ENCODE measurements at regions not wholly inside any gene's neighbourhood (a gene's known extent, or its start where the extent isn't known, plus 50 kb on each side); places are given as distances from the start of the nearest gene placed in this dataset.

- Mint-ChIP-seq H3K9me3 (peaks cover 0 to 16% (median 4%) of the 10 kb centered on the region in 7 donors), H3K36me3 (no peaks in the 10 kb centered on the region), H3K27ac (no peak overlapping the region), H3K4me1 (no peaks in the 10 kb centered on the region), H3K4me3 (no peak overlapping the region), H3K27me3 (no peaks in the 10 kb centered on the region)
- ATAC-seq (ENCODE audit: low read depth in 2 of 2) (no peak), DNase-seq (no peak)
- Histone ChIP-seq H3K4me1 (ENCODE audit: control insufficient read depth, insufficient read depth, low read length, poor library complexity, severe bottlenecking) (no peaks in the 10 kb centered on the region), H3K27ac (ENCODE audit: insufficient read depth, low read length, poor library complexity, severe bottlenecking) (no peak overlapping the region), H3K27me3 (ENCODE audit: control insufficient read depth, insufficient read depth, low read length) (no peaks in the 10 kb centered on the region), H3K4me3 (ENCODE audit: low read depth, low read length) (no peak overlapping the region), H3K36me3 (ENCODE audit: control insufficient read depth, insufficient read depth, low read length) (no peaks in the 10 kb centered on the region), H3K9me3 (ENCODE audit: control insufficient read depth in 2 of 2, low read length in 2 of 2) (peaks cover 0 to 5% of the 10 kb centered on the region in 2 experiments)
Measured at GRCh38 chr11:36877149-36877548, 279.1 kb upstream of the RAG2 start.

- no peaks in the 10 kb centered on the region for H3K36me3 Mint-ChIP-seq
- Histone ChIP-seq H3K4me3 (ENCODE audit: low read depth, low read length) (no peak overlapping the region), H3K9me3 (ENCODE audit: control insufficient read depth in 2 of 2, low read length in 2 of 2) (peaks cover 0 to 5% of the 10 kb centered on the region in 2 experiments), H3K27ac (ENCODE audit: insufficient read depth, low read length, poor library complexity, severe bottlenecking) (no peak overlapping the region), H3K36me3 (ENCODE audit: control insufficient read depth, insufficient read depth, low read length) (no peaks in the 10 kb centered on the region), H3K27me3 (ENCODE audit: control insufficient read depth, insufficient read depth, low read length) (no peaks in the 10 kb centered on the region), H3K4me1 (ENCODE audit: control insufficient read depth, insufficient read depth, low read length, poor library complexity, severe bottlenecking) (no peaks in the 10 kb centered on the region)
- H3K4me1 Mint-ChIP-seq, result no peaks in the 10 kb centered on the region
- ATAC-seq (ENCODE audit: low read depth in 2 of 2) (no peak), DNase-seq (no peak)
- peaks cover 0 to 16% (median 3%) of the 10 kb centered on the region in 7 donors for H3K9me3 Mint-ChIP-seq
- H3K27me3 Mint-ChIP-seq, result no peaks in the 10 kb centered on the region
- H3K27ac Mint-ChIP-seq, result no peak overlapping the region
- H3K4me3 Mint-ChIP-seq, result no peak overlapping the region
Measured at GRCh38 chr11:36876266-36876665, 278.2 kb upstream of the RAG2 start.

DNA sequence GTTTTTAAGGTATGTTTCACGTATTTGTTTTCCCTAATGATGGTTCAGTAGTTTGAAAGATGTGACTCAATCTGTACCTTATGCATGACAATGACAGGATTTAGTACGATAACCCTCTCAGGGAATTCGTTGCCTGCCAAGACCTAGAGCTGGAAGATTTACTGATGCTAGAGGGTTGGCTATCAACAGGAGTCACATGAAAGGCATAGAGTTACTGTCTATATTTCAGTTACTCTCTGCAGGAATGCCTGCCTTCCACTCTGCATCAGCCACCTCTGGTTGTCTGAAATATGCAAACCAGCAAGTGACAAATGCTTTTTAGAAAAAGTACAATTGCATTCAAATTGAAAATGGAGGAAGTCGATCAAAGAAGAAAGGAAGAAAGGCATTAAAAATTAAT is 276.3 kb upstream of the RAG2 start:
- Histone ChIP-seq H3K4me3 (ENCODE audit: low read depth, low read length) (no peak overlapping the region), H3K27ac (ENCODE audit: insufficient read depth, low read length, poor library complexity, severe bottlenecking) (no peak overlapping the region), H3K4me1 (ENCODE audit: control insufficient read depth, insufficient read depth, low read length, poor library complexity, severe bottlenecking) (no peaks in the 10 kb centered on the region), H3K36me3 (ENCODE audit: control insufficient read depth, insufficient read depth, low read length) (no peaks in the 10 kb centered on the region), H3K27me3 (ENCODE audit: control insufficient read depth, insufficient read depth, low read length) (no peaks in the 10 kb centered on the region), H3K9me3 (ENCODE audit: control insufficient read depth in 2 of 2, low read length in 2 of 2) (no peaks in the 10 kb centered on the region)
- H3K9me3 Mint-ChIP-seq, result peaks cover 0 to 5% (median 1%) of the 10 kb centered on the region in 7 donors
- no peak overlapping the region for H3K4me3 Mint-ChIP-seq
- H3K27me3 Mint-ChIP-seq, result no peaks in the 10 kb centered on the region
- no peaks in the 10 kb centered on the region for H3K36me3 Mint-ChIP-seq
- no peaks in the 10 kb centered on the region for H3K4me1 Mint-ChIP-seq
- no peak for ATAC-seq (ENCODE audit: low read depth in 2 of 2)
- no peak overlapping the region for H3K27ac Mint-ChIP-seq
- DNase-seq, result no peak

DNA sequence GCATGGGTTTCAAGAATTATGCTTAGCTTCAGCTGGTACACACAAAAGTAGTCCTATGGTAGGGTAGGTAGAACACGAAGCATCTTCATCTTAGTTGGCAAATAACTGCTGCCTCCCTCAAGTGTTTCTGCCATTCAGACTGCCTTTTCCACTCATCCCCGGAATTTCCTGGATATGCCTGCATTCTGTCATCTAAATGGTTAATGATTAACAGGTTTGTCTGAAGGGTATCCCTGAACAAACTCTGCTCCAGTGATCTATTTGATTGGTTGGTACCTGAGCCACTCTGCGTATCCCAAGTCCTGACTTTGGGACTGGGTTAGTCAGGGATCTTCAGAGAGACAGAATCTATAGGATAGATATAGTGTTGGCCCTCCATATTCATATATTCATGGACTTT is 272.3 kb upstream of the RAG2 start:
- ATAC-seq (ENCODE audit: low read depth in 2 of 2), result no peak
- no peaks in the 10 kb centered on the region for H3K27me3 Mint-ChIP-seq
- no peak overlapping the region for H3K4me3 Mint-ChIP-seq
- H3K9me3 Mint-ChIP-seq, result peaks cover 0 to 7% (median 3%) of the 10 kb centered on the region in 7 donors
- no peaks in the 10 kb centered on the region for H3K36me3 Mint-ChIP-seq
- no peaks in the 10 kb centered on the region for H3K9me3 ChIP-seq (ENCODE audit: control insufficient read depth in 2 of 2, low read length in 2 of 2)
- DNase-seq, result no peak
- no peaks in the 10 kb centered on the region for H3K4me1 Mint-ChIP-seq
- H3K27ac ChIP-seq (ENCODE audit: insufficient read depth, low read length, poor library complexity, severe bottlenecking), result no peak overlapping the region
- no peaks in the 10 kb centered on the region for H3K4me1 ChIP-seq (ENCODE audit: control insufficient read depth, insufficient read depth, low read length, poor library complexity, severe bottlenecking)
- H3K27ac Mint-ChIP-seq, result no peak overlapping the region
- H3K4me3 ChIP-seq (ENCODE audit: low read depth, low read length), result no peak overlapping the region
- no peaks in the 10 kb centered on the region for H3K27me3 ChIP-seq (ENCODE audit: control insufficient read depth, insufficient read depth, low read length)
- H3K36me3 ChIP-seq (ENCODE audit: control insufficient read depth, insufficient read depth, low read length), result no peaks in the 10 kb centered on the region

GRCh38 chr11:36868380-36868779 is 270.3 kb upstream of the RAG2 start:
- Histone ChIP-seq H3K4me1 (ENCODE audit: control insufficient read depth, insufficient read depth, low read length, poor library complexity, severe bottlenecking) (no peaks in the 10 kb centered on the region), H3K4me3 (ENCODE audit: low read depth, low read length) (no peak overlapping the region), H3K27ac (ENCODE audit: insufficient read depth, low read length, poor library complexity, severe bottlenecking) (no peak overlapping the region), H3K9me3 (ENCODE audit: control insufficient read depth in 2 of 2, low read length in 2 of 2) (no peaks in the 10 kb centered on the region), H3K36me3 (ENCODE audit: control insufficient read depth, insufficient read depth, low read length) (no peaks in the 10 kb centered on the region), H3K27me3 (ENCODE audit: control insufficient read depth, insufficient read depth, low read length) (no peaks in the 10 kb centered on the region)
- Mint-ChIP-seq H3K4me3 (no peak overlapping the region), H3K36me3 (no peaks in the 10 kb centered on the region), H3K27ac (no peak overlapping the region), H3K4me1 (no peaks in the 10 kb centered on the region), H3K9me3 (peaks cover 0 to 7% (median 3%) of the 10 kb centered on the region in 7 donors), H3K27me3 (no peaks in the 10 kb centered on the region)
- DNase-seq (no peak), ATAC-seq (ENCODE audit: low read depth in 2 of 2) (no peak)

DNA sequence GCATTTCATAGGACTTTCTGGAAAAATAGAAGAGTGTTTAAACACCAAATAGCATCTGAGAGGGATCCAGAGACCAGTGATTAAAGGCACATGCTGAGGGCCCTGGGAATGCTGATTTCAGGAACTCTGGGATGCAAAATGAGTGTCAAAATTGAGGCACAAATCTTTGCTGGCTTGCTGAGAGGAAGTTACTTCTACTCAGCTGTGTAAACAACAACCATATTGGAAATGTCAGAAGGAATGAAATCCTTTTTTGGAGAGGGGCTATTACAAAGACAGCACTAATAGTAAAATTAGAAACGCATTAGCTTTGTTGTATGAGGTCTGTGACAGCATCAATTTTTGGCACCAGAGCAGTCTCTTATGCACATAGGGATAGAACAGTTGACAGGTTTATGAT is 267.8 kb upstream of the RAG2 start:
- Histone ChIP-seq H3K27me3 (ENCODE audit: control insufficient read depth, insufficient read depth, low read length) (no peaks in the 10 kb centered on the region), H3K36me3 (ENCODE audit: control insufficient read depth, insufficient read depth, low read length) (no peaks in the 10 kb centered on the region), H3K27ac (ENCODE audit: insufficient read depth, low read length, poor library complexity, severe bottlenecking) (no peak overlapping the region), H3K4me1 (ENCODE audit: control insufficient read depth, insufficient read depth, low read length, poor library complexity, severe bottlenecking) (no peaks in the 10 kb centered on the region), H3K9me3 (ENCODE audit: control insufficient read depth in 2 of 2, low read length in 2 of 2) (no peaks in the 10 kb centered on the region), H3K4me3 (ENCODE audit: low read depth, low read length) (no peak overlapping the region)
- H3K36me3 Mint-ChIP-seq, result no peaks in the 10 kb centered on the region
- DNase-seq, result no peak
- H3K9me3 Mint-ChIP-seq, result peaks cover 0 to 11% (median 3%) of the 10 kb centered on the region in 7 donors
- H3K4me1 Mint-ChIP-seq, result no peaks in the 10 kb centered on the region
- H3K27me3 Mint-ChIP-seq, result no peaks in the 10 kb centered on the region
- ATAC-seq (ENCODE audit: low read depth in 2 of 2), result no peak
- no peak overlapping the region for H3K4me3 Mint-ChIP-seq
- no peak overlapping the region for H3K27ac Mint-ChIP-seq

- no peaks in the 10 kb centered on the region for H3K4me1 Mint-ChIP-seq
Measured at GRCh38 chr11:36854875-36855274, 256.8 kb upstream of the RAG2 start.

DNA sequence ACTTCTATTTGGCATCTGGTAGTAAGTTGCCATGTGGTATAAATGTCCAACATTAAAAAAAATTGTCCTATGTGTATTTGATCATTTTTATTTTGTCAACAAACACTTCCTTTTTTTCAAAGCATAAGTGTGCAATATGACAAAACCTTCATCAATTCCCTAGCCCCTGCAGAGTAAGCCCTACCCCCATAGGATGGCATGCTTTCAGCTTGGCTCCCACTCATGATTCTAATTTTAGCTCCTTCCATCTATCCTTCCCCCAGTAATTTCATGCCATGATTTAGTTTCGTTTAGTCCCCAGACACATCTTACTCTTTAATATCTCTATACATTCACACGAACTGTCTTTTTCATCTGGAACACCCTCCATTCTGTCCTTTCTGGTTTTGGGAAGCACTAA is 250.6 kb upstream of the RAG2 start:
- Histone ChIP-seq H3K27me3 (ENCODE audit: control insufficient read depth, insufficient read depth, low read length) (no peaks in the 10 kb centered on the region), H3K27ac (ENCODE audit: insufficient read depth, low read length, poor library complexity, severe bottlenecking) (no peak overlapping the region), H3K4me3 (ENCODE audit: low read depth, low read length) (no peak overlapping the region), H3K4me1 (ENCODE audit: control insufficient read depth, insufficient read depth, low read length, poor library complexity, severe bottlenecking) (no peaks in the 10 kb centered on the region), H3K9me3 (ENCODE audit: control insufficient read depth in 2 of 2, low read length in 2 of 2) (no peaks in the 10 kb centered on the region), H3K36me3 (ENCODE audit: control insufficient read depth, insufficient read depth, low read length) (no peaks in the 10 kb centered on the region)
- no peak for ATAC-seq (ENCODE audit: low read depth in 2 of 2)
- H3K9me3 Mint-ChIP-seq, result peaks cover 0 to 8% (median 0%) of the 10 kb centered on the region in 7 donors
- no peaks in the 10 kb centered on the region for H3K36me3 Mint-ChIP-seq
- DNase-seq, result no peak
- H3K4me3 Mint-ChIP-seq, result no peak overlapping the region
- no peaks in the 10 kb centered on the region for H3K4me1 Mint-ChIP-seq
- H3K27ac Mint-ChIP-seq, result no peak overlapping the region
- H3K27me3 Mint-ChIP-seq, result peaks cover 4% of the 10 kb centered on the region

More at GRCh38 chr11:36854875-36855274, 256.8 kb upstream of the RAG2 start:
- H3K27ac Mint-ChIP-seq, result no peak overlapping the region
- H3K9me3 Mint-ChIP-seq, result peaks cover 0 to 8% (median 1%) of the 10 kb centered on the region in 7 donors
- H3K27me3 ChIP-seq (ENCODE audit: control insufficient read depth, insufficient read depth, low read length), result no peaks in the 10 kb centered on the region
- no peaks in the 10 kb centered on the region for H3K36me3 Mint-ChIP-seq
- no peak for ATAC-seq (ENCODE audit: low read depth in 2 of 2)
- no peaks in the 10 kb centered on the region for H3K36me3 ChIP-seq (ENCODE audit: control insufficient read depth, insufficient read depth, low read length)
- no peak overlapping the region for H3K4me3 Mint-ChIP-seq
- no peaks in the 10 kb centered on the region for H3K4me1 ChIP-seq (ENCODE audit: control insufficient read depth, insufficient read depth, low read length, poor library complexity, severe bottlenecking)
- no peak overlapping the region for H3K4me3 ChIP-seq (ENCODE audit: low read depth, low read length)
- no peaks in the 10 kb centered on the region for H3K9me3 ChIP-seq (ENCODE audit: control insufficient read depth in 2 of 2, low read length in 2 of 2)
- DNase-seq, result no peak
- no peak overlapping the region for H3K27ac ChIP-seq (ENCODE audit: insufficient read depth, low read length, poor library complexity, severe bottlenecking)
- H3K27me3 Mint-ChIP-seq, result no peaks in the 10 kb centered on the region
